Smooth muscle cell (in vitro differentiated cells): ENCODE measurements at regions not wholly inside any gene's neighbourhood (a gene's known extent, or its start where the extent isn't known, plus 50 kb on each side); places are given as distances from the start of the nearest gene placed in this dataset.

ENCODE experiments used
- DNase-seq: peaks from one replicate; lab custom pipeline; 2025; ENCODE audit not compliant: unreplicated experiment; lab: John Stamatoyannopoulos, UW
- H2AFZ ChIP-seq: fragments of 200-600 bp; sonication (generic); 2 replicates; pipeline ENCODE4 v1.6.0; 2016; ENCODE audit warnings: antibody characterized with exemption, low read depth, mild to moderate bottlenecking
- H3F3A ChIP-seq: fragments of 200-600 bp; sonication (generic); 2 replicates; pipeline ENCODE4 v1.6.0; 2017; ENCODE audit warnings: antibody characterized with exemption, low read depth
- H3K27ac ChIP-seq: fragments of 200-600 bp; sonication (generic); 2 replicates; pipeline ENCODE4 v1.5.1; 2016; ENCODE audit warnings: low read depth, mild to moderate bottlenecking
- H3K27me3 ChIP-seq: fragments of 200-600 bp; sonication (generic); 2 replicates; pipeline ENCODE4 v1.6.1; 2016; ENCODE audit warnings: low read depth, mild to moderate bottlenecking
- H3K36me3 ChIP-seq: fragments of 200-600 bp; sonication (generic); 2 replicates; pipeline ENCODE4 v1.5.1; 2016; ENCODE audit warnings: low read depth
- H3K4me1 ChIP-seq: fragments of 200-600 bp; sonication (generic); 2 replicates; pipeline ENCODE4 v1.5.1; 2016; ENCODE audit warnings: low read depth
- H3K4me2 ChIP-seq: fragments of 200-600 bp; sonication (generic); 2 replicates; pipeline ENCODE4 v1.6.0; 2016; ENCODE audit warnings: mild to moderate bottlenecking
- H3K4me3 ChIP-seq: fragments of 200-600 bp; sonication (generic); 2 replicates; pipeline ENCODE4 v1.5.1; 2016; ENCODE audit warnings: mild to moderate bottlenecking
- H3K79me2 ChIP-seq: fragments of 200-600 bp; sonication (generic); 2 replicates; pipeline ENCODE4 v1.6.0; 2016; ENCODE audit warnings: low read depth, mild to moderate bottlenecking
- H3K9ac ChIP-seq: fragments of 200-600 bp; sonication (generic); 2 replicates; pipeline ENCODE4 v1.6.0; 2016; ENCODE audit warnings: low read depth
- H3K9me3 ChIP-seq: fragments of 200-600 bp; sonication (generic); replicated peaks from 2 replicates; pipeline ENCODE4 v1.5.1; 2016; ENCODE audit warnings: low read depth
- H4K20me1 ChIP-seq: fragments of 200-600 bp; sonication (generic); 2 replicates; pipeline ENCODE4 v1.6.0; 2016; ENCODE audit warnings: low read depth
- CTCF ChIP-seq: fragments of 200-600 bp; sonication (generic); IDR thresholded peaks from 2 replicates; pipeline ENCODE4 v1.5.1; 2017; ENCODE audit warnings: borderline replicate concordance, mild to moderate bottlenecking, antibody characterized with exemption; ENCODE audit not compliant: insufficient read depth, poor library complexity, severe bottlenecking
- WGBS: methylation state at CpG from one replicate; pipeline ENCODE4 v1.1.7; 2016; ENCODE audit warnings: low lambda C conversion rate; 5-methylcytosine and 5-hydroxymethylcytosine counted together

GRCh38 chr6:26260110-26260637 lies 104.8 kb upstream of the BTN3A2 start:
- 92% methylated on average over 7 of the region's 7 CpGs for WGBS
- Histone ChIP-seq H3K4me2 (no peak overlapping the region), H2AFZ (no peak overlapping the region), H3K27me3 (no peaks in the 10 kb centered on the region), H3K9ac (no peak overlapping the region), H3K4me1 (no peaks in the 10 kb centered on the region), H3K79me2 (no peaks in the 10 kb centered on the region), H3K9me3 (no peaks in the 10 kb centered on the region), H4K20me1 (no peaks in the 10 kb centered on the region), H3F3A (no peaks in the 10 kb centered on the region), H3K4me3 (no peak overlapping the region), H3K36me3 (no peaks in the 10 kb centered on the region), H3K27ac (no peak overlapping the region)
- TF ChIP-seq CTCF: no peak
- no peak for DNase-seq

- no peaks in the 10 kb centered on the region for H3K4me1 ChIP-seq
- H3F3A ChIP-seq: no peaks in the 10 kb centered on the region
- H3K79me2 ChIP-seq: no peaks in the 10 kb centered on the region
- H3K36me3 ChIP-seq: no peaks in the 10 kb centered on the region
- no peaks in the 10 kb centered on the region for H3K27me3 ChIP-seq
- no peak overlapping the region for H3K4me2 ChIP-seq
- H4K20me1 ChIP-seq: no peaks in the 10 kb centered on the region
- no peak for TF ChIP-seq CTCF
- H3K9ac ChIP-seq: no peak overlapping the region
- WGBS: 95% methylated on average over 6 of the region's 6 CpGs
- H3K9me3 ChIP-seq: no peaks in the 10 kb centered on the region
- no peak for DNase-seq
- H3K27ac ChIP-seq: no peak overlapping the region
- no peak overlapping the region for H3K4me3 ChIP-seq
- no peak overlapping the region for H2AFZ ChIP-seq
Measured at GRCh38 chr6:26260725-26261490, 104.1 kb upstream of the BTN3A2 start.

DNA sequence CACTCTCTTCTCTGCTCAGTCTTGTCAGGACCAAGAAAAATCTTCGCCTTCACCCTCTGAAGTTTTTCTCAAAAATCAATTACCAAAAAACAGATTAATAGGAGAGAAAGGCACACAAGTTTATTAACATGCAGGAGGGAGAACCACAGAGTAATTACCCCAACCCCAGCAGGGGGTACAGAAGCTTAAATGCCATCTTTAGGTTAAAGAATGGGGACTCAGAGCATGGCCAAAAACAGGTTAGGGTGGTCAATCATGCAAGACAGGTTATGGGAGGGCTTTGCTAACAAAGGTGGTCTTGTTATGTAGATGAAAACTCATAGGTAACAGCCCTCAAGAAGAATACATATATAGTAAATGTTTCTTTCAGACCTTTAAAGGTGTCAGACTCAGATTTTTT lies 100.5 kb upstream of the BTN3A2 start:
- Histone ChIP-seq H3K27me3 (no peaks in the 10 kb centered on the region), H4K20me1 (no peaks in the 10 kb centered on the region), H3K36me3 (no peaks in the 10 kb centered on the region), H3K9me3 (no peaks in the 10 kb centered on the region), H3K27ac (no peak overlapping the region), H3K4me3 (no peak overlapping the region), H3K4me2 (no peak overlapping the region), H3K79me2 (no peaks in the 10 kb centered on the region), H3F3A (no peaks in the 10 kb centered on the region), H3K9ac (no peak overlapping the region), H3K4me1 (no peaks in the 10 kb centered on the region), H2AFZ (no peak overlapping the region)
- TF ChIP-seq CTCF: no peak
- no peak for DNase-seq
- 100% methylated on average over 1 of the region's 1 CpG for WGBS

DNA sequence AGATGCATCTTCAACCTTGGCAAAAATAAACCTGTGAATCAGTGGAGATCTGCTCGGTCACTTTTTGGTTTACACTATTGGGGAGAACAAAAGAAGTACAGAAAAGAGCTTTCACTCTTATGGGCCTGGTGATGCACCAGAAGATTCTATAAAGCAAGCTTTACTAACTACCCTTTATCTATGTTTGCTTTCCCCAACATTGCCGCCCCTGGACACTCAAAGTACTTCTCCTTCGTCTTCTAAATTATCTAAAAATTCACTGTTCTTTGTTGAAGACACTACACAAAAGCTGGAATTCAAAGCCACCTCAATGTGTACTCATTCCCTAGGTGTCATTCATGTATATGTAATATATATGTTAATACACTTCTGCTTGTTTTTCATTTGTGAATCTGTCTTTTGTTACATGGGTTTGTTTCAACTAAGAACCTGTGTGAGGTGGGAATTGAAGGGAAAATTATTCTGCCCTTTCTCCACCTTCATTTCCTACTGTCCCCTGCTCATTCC lies 97.9 kb upstream of the BTN3A2 start:
- no peak overlapping the region for H3K4me2 ChIP-seq
- H3K27me3 ChIP-seq: no peaks in the 10 kb centered on the region
- H2AFZ ChIP-seq: no peak overlapping the region
- 93% methylated on average over 3 of the region's 3 CpGs for WGBS
- H3K27ac ChIP-seq: no peak overlapping the region
- no peaks in the 10 kb centered on the region for H4K20me1 ChIP-seq
- no peaks in the 10 kb centered on the region for H3K9me3 ChIP-seq
- no peak for DNase-seq
- H3K79me2 ChIP-seq: no peaks in the 10 kb centered on the region
- H3K4me1 ChIP-seq: no peaks in the 10 kb centered on the region
- H3F3A ChIP-seq: peaks cover 7% of the 10 kb centered on the region
- H3K4me3 ChIP-seq: no peak overlapping the region
- H3K9ac ChIP-seq: no peak overlapping the region
- TF ChIP-seq CTCF: no peak
- no peaks in the 10 kb centered on the region for H3K36me3 ChIP-seq
